BJ (cell line): ENCODE measurements at regions not wholly inside any gene's neighbourhood (a gene's known extent, or its start where the extent isn't known, plus 50 kb on each side); places are given as distances from the start of the nearest gene placed in this dataset.

Source experiments
- CTCF ChIA-PET: fragments of 350-600 bp; formaldehyde crosslinking; extraction: SDS; loops from one replicate; lab custom pipeline; 2021; ENCODE audit warnings: antibody characterized with exemption, inconsistent platforms; lab: Yijun Ruan, JAX
- POLR2A ChIA-PET: fragments of 300-600 bp; sonication (Branson Sonifier 250); formaldehyde crosslinking; extraction: SDS; loops from one replicate; lab custom pipeline; 2021; ENCODE audit warnings: antibody characterized with exemption; lab: Charles Lee
- DNase-seq: peaks from one replicate; pipeline ENCODE4 v3.0.0-alpha.2; 2011; ENCODE audit warnings: low read depth
- H3K27me3 ChIP-seq: 2 replicates; pipeline ENCODE4 v1.6.0; 2011; ENCODE audit warnings: low read length; ENCODE audit not compliant: control insufficient read depth, insufficient read depth
- H3K36me3 ChIP-seq: 2 replicates; pipeline ENCODE4 v1.5.1; 2011; ENCODE audit warnings: low read length; ENCODE audit not compliant: control insufficient read depth, insufficient read depth
- H3K4me3 ChIP-seq: 2 replicates; pipeline ENCODE4 v1.5.1; 2011; ENCODE audit warnings: low read depth, mild to moderate bottlenecking, control low read depth, low read length
- CTCF ChIP-seq: IDR thresholded peaks from 2 replicates; pipeline ENCODE4 v1.5.1; 2011; ENCODE audit warnings: low read depth, mild to moderate bottlenecking, control low read depth, inconsistent platforms, low read length, moderate library complexity; ENCODE audit not compliant: insufficient read depth

- Histone ChIP-seq H3K36me3 (no peaks in the 10 kb centered on the region), H3K27me3 (no peaks in the 10 kb centered on the region), H3K4me3 (no peak overlapping the region)
- no peak for DNase-seq
- POLR2A ChIA-PET = no interaction called here
- TF ChIP-seq CTCF = no peak
- CTCF ChIA-PET = interaction anchor here (0.7 kb wide), 2 partner anchors 10 to 15 kb away, joined by 3 read pairs; no protein-coding TSS in a partner anchor
Observed at GRCh38 chr1:233482388-233482787, 131.5 kb upstream of the KCNK1 start.

GRCh38 chr1:233485385-233485784 is 128.5 kb upstream of the KCNK1 start:
- POLR2A ChIA-PET = no interaction called here
- no peaks in the 10 kb centered on the region for H3K27me3 ChIP-seq
- no peak overlapping the region for H3K4me3 ChIP-seq
- TF ChIP-seq CTCF = no peak
- CTCF ChIA-PET = no interaction called here
- DNase-seq = no peak
- no peaks in the 10 kb centered on the region for H3K36me3 ChIP-seq

- DNase-seq = no peak
- no peak overlapping the region for H3K4me3 ChIP-seq
- ChIA-PET POLR2A (no interaction called here), CTCF (no interaction called here)
- H3K36me3 ChIP-seq = no peaks in the 10 kb centered on the region
- H3K27me3 ChIP-seq = no peaks in the 10 kb centered on the region
- TF ChIP-seq CTCF = no peak
Observed at GRCh38 chr1:233485809-233486398, 128.0 kb upstream of the KCNK1 start.

GRCh38 chr1:233487408-233487807 is 126.5 kb upstream of the KCNK1 start:
- Histone ChIP-seq H3K27me3 (no peaks in the 10 kb centered on the region), H3K36me3 (no peaks in the 10 kb centered on the region), H3K4me3 (no peak overlapping the region)
- TF ChIP-seq CTCF = no peak
- CTCF ChIA-PET = interaction anchor here (1.5 kb wide), 1 partner anchor 47 kb away, joined by 3 read pairs; no protein-coding TSS in a partner anchor
- no peak for DNase-seq
- POLR2A ChIA-PET = no interaction called here

GRCh38 chr1:233489411-233489810 is 124.5 kb upstream of the KCNK1 start:
- DNase-seq = no peak
- ChIA-PET POLR2A (no interaction called here), CTCF (interaction anchor here (0.6 kb wide), 1 partner anchor 159 kb away, joined by 3 read pairs; no protein-coding TSS in a partner anchor)
- no peak for TF ChIP-seq CTCF
- H3K36me3 ChIP-seq = no peaks in the 10 kb centered on the region
- no peaks in the 10 kb centered on the region for H3K27me3 ChIP-seq
- no peak overlapping the region for H3K4me3 ChIP-seq
